GM18517 (cell line): ENCODE measurements at regions not wholly inside any gene's neighbourhood (a gene's known extent, or its start where the extent isn't known, plus 50 kb on each side); places are given as distances from the start of the nearest gene placed in this dataset.
A peak's percentile ranks its signal among the peaks of the same experiment; 100 is the strongest.
"Not testable (repeated sequence)": the region's sequence is repeated elsewhere in the genome, so short reads cannot be mapped to it uniquely, and the experiment has no call there.

Experiments
- ATAC-seq: cut with Tn5 transposase; IDR thresholded peaks from one replicate; pipeline ENCODE4 v1.9.1; 2021; ENCODE audit warnings: mild to moderate bottlenecking, moderate library complexity; ENCODE audit not compliant: unreplicated experiment

DNA sequence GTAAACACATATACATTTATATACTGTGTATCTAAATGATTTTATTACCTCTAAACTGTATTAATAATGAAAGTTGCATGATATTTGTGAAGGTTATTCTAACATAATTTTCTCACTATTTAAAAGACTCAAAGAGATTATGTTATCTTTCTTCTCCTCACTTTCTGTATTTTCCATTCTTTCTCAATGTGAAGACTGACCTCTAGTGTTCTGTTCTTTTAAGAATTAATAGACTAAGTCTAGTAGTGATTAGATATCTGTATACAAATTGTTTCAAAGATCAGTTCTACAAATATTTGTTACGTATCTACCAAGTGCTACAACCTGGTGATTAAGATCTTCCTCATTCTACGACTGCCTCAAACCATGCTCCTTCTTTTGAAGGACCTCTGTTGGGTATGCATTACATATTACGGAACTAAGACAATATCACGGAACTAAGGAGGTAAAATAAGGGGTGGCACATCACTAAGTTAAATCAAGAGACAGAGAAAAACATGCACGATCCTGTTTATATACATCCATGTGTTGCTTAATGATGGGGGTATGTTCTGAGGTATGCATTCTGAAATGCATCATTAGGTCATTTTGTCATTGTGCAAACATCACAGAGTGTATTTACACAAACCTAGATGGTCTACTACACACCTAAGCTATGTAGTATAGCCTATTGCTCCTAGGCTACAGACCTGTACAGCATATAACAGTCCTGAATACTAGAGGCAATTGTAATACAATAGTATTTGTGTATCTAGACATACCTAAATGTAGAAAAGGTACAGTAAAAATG is 161.5 kb upstream of the KBTBD8 start:
- no peak for ATAC-seq

DNA sequence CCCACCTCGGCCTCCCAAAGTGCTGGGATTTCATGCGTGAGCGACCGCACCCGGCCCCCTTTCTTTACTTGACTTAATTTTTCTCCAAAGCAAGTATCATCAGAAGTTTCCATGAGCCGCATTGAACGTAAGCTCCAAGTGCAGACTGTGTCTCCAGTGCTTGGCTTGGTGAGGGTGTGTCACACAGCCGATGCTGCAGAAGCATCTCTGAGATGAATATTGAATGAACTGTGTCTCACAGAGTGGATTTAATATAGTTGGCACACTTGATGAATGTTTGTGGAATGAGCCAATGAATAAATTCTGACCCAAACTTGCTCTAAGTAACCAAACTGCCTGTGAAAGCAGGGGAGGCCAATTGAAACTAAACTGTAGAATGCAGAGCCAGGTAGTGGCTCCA is 159.4 kb upstream of the KBTBD8 start:
- no peak for ATAC-seq

DNA sequence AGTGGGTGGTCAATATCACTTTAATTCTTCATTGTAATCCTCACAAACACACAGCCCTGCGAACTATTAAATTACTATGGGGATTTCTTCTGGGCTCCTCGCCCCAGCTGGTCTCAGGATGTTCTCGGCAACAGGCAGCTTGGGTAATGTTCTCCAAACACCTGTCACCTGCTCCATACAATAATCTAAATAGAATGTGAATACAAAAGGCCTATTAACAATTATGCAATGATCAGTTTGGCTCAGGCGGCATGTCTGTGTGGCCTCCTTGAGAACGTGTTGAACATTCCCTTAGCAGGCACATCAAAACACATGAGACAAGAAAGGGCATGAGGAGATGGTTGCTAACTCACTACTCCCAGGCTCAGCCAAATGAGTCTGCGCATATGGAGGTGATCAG is 158.6 kb upstream of the KBTBD8 start:
- no peak for ATAC-seq

DNA sequence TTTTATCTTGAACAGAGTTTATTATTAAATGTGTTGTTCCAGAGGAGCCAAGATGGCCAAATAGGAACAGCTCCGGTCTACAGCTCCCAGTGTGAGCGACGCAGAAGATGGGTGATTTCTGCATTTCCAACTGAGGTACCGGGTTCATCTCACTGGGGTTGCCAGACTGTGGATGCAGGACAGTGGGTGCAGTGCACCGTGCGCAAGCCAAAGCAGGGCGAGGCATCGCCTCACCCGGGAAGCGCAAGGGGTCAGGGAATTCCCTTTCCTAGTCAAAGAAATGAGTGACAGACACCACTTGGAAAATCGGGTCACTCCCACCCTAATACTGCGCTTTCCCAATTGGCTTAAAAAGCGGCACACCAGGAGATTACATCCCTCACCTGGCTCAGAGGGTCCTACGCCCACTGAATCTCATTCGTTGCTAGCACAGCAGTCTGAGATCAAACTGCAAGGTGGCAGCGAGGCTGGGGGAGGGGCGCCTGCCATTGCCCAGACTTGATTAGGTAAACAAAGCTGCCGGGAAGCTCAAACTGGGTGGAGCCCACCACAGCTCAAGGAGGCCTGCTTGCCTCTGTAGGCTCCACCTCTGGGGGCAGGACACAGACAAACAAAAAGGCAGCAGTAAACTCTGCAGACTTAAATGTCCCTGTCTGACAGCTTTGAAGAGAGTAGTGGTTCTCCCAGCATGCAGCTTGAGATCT is 155.2 kb upstream of the KBTBD8 start:
- ATAC-seq: not testable (repeated sequence)

DNA sequence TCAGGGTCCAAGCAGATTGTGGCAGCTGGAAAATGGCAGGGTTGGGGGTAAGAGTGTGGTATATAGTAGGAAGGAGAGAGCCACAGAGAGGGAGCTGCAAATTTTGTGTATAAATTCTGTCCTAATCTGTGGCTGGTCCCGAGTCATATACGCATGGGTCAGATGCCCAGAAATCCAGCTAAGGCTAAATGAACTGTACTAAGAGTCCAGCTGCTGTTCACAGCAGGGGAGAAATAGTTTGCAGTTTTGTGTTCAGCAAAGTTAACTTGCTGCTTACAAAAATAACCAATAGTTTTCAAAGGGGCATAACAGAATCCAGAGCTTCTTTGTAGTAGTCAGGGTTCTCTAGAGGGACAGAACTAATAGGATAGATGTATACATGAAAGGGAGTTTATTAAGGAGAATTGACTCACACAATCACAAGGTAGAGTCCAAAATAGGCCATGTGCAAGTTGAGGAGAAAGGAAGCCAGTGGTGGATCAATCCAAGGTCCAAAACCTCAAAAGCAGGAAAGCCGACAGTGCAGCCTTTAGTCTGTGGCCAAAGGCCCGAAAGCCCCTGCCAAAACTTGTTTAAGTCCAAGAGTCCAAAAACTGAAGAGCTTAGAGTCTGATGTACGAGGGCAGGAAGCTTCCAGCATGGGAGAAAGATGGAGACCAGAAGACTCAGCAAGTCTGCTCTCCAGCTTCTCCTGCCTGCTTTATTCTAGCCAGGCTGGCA is 146.1 kb upstream of the KBTBD8 start:
- no peak for ATAC-seq

DNA sequence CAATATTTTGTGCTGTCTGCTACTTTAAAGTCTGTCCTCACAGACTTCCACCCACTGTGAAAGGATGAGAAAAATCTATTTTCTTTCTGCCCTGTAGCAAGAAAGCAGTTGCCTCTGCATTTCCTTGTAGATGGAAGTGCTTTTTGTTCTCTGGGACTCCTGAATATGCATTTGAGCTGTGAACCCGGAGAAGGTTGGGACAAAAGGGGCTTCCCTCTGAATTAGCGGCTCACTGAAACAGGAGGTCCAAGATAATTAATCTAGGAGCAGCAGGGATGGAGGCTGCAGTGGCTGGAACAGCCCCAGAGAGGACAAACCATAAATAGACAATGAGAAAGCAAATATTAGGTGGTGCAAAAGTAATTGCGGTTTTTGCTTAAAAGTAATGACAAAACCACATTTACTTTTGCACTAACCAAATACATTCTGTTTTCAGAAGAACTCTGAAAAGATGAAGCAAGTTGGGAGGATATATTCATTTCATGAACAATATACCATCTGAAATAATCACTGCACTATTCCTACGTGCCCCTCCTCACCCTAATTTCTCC is 143.4 kb upstream of the KBTBD8 start:
- ATAC-seq: no peak

DNA sequence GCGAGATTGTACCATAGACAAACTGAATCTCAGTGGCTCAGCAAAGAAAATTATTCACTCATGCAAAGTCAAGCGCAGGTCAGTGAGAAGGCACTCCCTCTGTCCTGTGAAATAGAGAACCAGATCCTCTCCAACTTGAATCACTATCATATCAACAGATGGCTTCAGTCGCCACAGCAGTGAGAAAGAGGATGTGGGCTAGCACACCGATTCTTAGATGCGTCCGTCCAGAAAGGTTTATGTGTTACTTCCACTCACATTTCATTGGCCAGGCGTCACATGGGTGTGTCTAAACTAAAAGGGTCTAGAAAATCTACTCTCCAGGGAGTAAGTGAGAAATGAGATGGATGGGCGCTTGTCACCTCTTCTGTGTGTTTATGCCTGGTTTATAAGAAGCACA is 141.6 kb upstream of the KBTBD8 start:
- ATAC-seq: peak; percentile 76

DNA sequence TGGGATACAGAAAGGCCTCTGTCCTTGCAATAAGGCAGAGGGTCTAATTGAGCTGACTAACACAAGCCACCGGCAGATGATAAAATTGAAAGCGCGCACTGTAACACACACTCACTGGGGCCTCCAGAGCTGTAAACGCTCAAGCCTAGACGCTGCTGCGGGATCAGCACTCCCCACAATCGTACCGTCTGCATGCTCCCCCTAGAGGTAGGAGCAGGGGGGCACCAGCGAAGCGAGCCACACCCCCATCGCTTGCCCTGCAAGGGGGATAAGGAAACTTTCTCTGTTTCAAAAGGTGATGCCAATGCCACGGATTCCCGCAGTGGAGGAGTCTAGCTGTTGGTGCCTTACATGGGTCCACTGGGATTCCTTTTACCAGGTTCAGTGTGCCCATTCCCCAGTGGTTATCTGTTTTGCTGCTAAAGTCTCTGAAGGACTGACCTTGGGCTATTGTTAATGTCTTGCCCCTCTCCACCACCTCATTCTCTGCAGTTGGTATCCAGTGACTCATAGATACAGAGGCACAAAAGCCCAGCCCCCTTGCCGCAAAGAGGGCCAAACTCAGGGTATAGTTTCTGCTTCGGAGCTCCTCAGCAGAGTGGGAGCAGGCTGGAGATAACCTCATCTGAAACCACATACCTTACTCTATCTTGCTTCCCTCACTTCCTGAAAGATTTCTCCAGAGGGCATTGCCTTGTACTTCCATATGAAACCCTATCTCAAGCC is 139.3 kb upstream of the KBTBD8 start:
- no peak for ATAC-seq

DNA sequence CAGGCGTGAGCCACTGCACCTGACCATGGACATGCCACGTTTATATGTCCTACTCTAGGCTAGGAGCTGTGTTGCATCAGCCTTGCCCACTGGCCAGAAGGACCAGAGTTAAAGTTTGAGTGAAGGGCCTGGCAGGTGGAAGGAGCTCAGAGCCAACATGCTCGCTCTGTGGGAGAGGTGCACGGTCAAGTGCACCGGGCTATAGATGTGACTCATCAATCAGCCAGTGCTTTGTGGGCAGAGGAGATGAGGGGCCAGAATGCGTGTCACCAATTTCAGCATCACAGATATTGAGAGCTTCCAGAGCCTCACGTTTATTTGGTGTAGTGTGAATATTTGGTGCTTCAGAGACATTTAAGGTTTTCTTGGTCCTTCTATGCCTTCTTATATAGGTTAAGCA is 137.3 kb upstream of the KBTBD8 start:
- ATAC-seq: no peak

DNA sequence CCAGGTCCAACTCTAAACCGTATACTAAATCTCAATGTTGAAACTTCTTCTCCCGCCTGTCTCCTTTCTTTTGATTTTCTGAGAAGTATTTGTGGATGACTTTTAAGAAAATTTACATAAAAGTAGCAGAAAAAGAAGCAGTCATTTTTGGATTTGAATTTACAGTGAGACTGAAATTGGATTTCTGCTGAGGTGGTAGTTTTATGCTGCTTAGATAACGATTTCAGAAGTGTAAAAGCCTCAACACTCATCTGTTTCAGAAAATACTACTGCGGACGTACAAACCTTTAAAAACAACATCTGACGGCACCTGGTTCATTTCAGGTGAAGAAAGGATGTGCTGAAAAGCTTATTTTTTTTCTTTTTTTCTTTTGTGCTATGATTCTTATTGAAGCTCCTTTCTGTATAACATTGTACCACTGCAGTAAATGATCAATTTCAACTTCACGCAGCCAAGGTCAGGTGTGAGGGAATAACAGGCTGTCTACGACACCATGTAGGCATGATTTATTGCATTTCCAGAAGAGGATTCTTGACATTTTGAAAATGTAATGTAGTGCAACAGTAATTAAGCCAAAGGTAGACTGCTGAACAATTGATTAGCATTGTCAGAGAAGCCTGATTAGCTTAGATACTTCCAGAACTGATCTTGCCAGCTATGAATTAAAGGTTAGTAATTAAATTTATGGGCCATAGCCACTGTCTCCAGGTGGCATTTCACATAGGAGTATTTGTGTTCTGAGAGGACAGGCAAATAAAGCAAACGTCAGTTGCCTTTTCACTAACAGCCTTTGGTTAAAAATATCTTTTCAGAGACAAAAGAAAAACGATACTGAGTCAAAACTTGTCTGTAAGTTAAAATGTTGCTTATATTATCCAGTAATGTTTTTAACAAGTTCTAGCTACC is 134.6 kb upstream of the KBTBD8 start:
- ATAC-seq: no peak

DNA sequence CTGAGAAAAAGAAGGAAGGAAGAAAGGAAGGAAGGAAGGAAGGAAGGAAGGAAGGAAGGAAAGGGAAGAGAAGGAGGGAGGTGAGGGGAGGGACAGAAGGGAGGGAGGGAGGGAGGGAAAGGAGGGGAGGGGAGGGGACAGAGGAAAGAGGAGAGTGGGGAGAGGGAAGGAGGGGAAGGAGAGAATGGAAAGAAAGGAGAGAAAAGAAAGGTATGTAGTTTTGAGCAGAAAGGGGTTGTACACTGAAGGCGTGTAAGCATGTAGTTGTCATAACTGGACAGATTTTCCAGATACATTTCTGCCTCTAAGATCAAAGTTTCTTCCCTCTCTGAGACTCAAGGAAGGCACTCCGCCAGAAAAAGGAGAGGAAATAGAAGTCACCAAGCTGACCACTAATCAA is 113.4 kb upstream of the KBTBD8 start:
- no peak for ATAC-seq

DNA sequence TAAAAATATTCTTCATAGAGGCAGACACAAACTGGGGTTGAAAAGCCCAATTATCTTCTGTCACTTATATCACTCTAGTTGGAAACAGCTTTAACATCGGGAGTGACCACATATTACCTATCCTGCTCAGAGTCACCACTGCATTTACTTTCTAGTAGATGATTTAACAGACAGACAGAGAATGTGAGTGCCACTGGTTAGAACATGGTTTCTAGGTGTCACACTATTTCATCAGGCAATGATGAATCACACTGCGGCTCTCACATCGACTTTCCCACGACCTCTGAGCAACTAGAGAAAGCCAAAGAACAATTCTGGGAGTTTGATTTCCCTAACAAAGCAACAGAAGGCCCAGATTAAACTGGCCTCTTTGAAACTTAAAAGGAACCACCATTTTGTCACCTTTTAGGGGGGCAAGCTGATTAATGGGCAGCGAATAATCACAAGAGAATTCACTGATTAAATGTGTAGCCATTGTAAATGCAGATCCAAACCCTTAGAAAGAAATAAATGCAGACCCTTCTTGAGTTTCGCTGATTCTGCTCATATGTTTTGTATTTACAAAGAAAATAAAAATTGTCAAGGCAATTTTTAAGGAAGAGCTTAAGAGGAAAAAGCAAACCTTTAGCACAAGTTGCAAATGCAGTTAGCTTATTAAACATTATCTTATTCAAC is 112.6 kb upstream of the KBTBD8 start:
- no peak for ATAC-seq

DNA sequence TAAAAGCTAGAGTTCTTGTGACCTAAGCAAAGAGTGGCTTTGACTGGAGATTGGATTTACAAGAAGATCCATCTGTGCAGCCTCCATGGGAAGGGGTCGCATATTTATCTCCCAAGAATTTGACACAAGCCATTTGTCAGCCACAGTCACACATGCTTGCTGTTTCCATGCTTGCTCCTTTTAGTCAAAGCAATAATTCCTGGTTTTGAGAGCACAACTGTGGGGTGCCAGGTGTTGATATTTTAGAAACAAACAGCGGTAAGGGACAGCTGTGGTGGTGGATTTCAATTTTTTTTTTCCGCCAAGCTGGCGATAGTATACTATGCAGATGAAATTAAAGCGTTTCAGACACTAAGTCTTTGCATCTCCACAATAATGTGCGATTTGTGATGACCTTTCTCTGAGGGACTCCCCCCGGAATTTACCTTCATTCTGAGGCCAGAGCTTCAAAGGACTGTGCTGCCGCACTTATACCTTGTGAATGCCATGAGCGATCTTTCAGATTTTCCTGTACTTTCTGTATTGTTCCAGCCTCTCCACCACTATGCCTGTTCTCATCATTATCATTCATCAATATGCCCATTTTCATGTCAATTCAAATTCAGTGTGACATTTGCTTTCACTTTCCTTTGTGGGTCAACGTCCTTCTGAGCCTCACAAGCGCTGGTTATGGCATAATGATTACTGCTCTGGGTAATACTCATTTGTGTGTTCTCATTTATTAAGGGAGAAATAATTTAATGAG is 108.2 kb upstream of the KBTBD8 start:
- no peak for ATAC-seq

DNA sequence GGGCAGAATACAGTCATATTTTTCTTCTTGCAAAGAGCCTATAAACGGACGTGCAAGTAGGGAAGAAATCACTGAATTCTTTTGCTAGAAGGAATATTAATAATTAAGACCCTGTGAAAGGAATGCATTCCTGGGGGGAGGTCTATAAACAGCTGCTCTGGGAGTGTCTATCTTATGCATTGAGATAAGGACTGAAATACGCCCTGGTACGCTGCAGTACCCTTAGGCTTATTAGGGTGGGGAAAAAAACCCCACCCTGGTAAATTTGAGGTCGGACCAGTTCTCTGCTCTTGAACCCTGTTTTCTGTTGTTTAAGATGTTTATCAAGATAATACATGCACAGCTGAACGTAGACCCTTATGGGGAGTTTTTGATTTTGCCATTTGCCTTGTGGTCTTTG is 100.0 kb upstream of the KBTBD8 start:
- no peak for ATAC-seq

DNA sequence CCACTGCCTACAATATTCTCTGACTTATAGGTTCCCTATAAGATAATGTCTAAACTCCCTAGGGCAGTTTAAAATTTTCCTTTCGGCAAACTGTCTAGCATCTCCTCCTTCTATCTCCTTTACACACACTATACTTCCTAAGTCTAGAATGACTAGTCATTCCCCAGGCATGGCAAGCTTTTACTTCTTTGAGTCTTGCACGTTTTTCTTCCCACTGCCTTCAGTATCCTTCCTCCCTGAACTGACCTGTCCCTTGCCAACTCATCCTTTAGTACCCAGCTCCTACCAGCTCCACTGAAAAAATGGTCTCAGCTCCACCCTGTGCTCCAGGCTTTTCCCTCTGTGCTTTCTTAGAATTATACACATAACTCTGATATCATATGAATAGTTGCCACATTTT is 93.8 kb upstream of the KBTBD8 start:
- ATAC-seq: no peak

DNA sequence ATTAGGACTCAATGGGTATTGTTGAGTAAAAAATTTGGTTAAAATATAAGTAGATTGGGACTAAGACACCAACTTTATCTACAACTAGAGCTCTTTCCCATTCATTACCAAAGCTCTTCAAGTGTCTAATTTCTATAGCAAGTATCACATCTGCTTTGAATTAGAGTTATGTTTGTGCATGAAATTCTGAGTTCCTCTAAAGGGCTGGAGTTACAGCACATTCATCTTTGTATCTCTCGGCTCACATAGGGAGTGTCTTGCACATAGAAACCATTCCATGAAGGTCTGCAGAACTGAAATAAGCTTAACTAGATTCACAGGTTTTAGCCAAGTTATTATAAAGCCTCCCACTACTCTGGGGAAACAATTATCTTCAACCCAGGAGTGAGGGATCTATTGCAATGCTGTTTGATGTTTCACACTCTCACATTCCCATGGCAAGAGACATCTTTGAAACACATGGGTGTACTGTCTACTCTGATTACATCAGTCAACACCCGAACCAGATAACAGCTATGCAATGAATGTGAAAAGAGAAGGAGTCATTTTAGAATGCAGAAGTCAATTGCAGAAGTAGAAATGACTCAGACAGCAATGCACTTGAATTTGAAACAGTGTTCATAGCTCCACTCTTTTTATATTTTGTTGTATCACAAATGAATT is 93.1 kb upstream of the KBTBD8 start:
- no peak for ATAC-seq

DNA sequence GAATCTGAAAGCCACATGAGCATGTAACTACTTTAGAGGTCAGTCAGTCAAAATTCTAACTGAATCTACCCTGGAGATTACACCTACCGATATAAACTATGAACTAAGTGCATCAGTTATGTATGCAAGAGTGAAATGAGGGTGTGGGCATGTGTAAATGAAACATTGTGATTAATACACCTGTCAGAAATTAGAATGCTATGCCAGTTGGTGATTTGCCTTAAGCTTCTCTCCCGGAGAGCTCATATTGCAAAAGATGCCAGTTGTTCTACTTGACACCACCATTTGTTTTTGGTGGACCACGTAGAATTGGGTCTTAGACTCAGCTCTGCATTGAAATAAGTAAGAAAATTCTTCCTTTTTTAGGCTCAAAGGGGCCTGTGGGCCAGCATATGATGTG is 91.0 kb upstream of the KBTBD8 start:
- no peak for ATAC-seq
